Tibial nerve (tissue), 4 donors: ENCODE measurements at regions not wholly inside any gene's neighbourhood (a gene's known extent, or its start where the extent isn't known, plus 50 kb on each side); places are given as distances from the start of the nearest gene placed in this dataset.

ENCODE experiments used
- EP300 ChIP-seq, 2 donors: sonication (generic); formaldehyde crosslinking; IDR thresholded peaks; one replicate each; pipeline ENCODE4 v1.6.1; 2017; ENCODE audit warnings: antibody characterized with exemption in 2 of 2, mild to moderate bottlenecking in 1 of 2
- TF ChIP-seq, protein P1 (sequence below), 5 experiments: fragments of 200-600 bp in 3 of 5; fragments of 450-650 bp in 2 of 5; sonication (generic) in 3 of 5; IDR thresholded peaks; one replicate each; pipeline ENCODE4 v1.5.1; 2016 to 2019; ENCODE audit warnings: antibody characterized with exemption in 5 of 5, mild to moderate bottlenecking in 3 of 5, moderate library complexity in 2 of 5

DNA sequence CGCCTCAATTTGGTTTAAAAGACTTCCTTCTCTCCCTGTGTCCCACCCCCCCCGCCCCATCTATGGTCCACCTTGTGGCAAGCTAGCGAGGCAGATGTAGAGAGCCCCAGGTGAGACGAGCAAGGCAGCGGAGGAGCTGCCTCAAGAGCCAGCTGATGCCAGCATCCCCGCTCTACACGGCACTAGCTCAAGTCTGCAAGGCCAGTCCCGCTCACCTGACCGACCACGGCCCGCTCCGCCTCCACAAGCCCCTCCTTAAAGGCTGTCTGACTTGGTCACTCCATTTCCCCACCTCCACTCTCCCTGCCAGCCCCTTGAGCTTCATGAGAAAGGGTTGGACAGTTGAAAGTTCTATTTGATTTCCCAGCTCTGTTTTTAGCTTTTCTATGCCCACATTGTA is 56.2 kb upstream of the IGF1R start:
- TF ChIP-seq, protein P1, sequence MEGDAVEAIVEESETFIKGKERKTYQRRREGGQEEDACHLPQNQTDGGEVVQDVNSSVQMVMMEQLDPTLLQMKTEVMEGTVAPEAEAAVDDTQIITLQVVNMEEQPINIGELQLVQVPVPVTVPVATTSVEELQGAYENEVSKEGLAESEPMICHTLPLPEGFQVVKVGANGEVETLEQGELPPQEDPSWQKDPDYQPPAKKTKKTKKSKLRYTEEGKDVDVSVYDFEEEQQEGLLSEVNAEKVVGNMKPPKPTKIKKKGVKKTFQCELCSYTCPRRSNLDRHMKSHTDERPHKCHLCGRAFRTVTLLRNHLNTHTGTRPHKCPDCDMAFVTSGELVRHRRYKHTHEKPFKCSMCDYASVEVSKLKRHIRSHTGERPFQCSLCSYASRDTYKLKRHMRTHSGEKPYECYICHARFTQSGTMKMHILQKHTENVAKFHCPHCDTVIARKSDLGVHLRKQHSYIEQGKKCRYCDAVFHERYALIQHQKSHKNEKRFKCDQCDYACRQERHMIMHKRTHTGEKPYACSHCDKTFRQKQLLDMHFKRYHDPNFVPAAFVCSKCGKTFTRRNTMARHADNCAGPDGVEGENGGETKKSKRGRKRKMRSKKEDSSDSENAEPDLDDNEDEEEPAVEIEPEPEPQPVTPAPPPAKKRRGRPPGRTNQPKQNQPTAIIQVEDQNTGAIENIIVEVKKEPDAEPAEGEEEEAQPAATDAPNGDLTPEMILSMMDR (IDR thresholded peaks at IDR 0.05): no peak
- TF ChIP-seq EP300 (IDR thresholded peaks at IDR 0.05): no peak
